ENCODE measurements at regions not wholly inside any gene's neighbourhood (a gene's known extent, or its start where the extent isn't known, plus 50 kb on each side); places are given as distances from the start of the nearest gene placed in this dataset.
"Not testable (repeated sequence)": the region's sequence is repeated elsewhere in the genome, so short reads cannot be mapped to it uniquely, and the experiment has no call there.

GRCh38 chr12:27857006-27857405 lies 77.0 kb upstream of the MANSC4 start:
- not testable (repeated sequence) for TF ChIP-seq CTCF (IDR thresholded peaks at IDR 0.05); JUND (IDR thresholded peaks at IDR 0.05); MXI1 (IDR thresholded peaks at IDR 0.05; ENCODE audit: low read depth, low read length); EP300 (IDR thresholded peaks at IDR 0.05; ENCODE audit: borderline replicate concordance in 1 of 2, low read depth in 1 of 2, low read length in 1 of 2); RFX5 (IDR thresholded peaks at IDR 0.05; ENCODE audit: low read length); CHD2 (IDR thresholded peaks at IDR 0.05; ENCODE audit: low read length, partially characterized antibody); EZH2phosphoT487 (IDR thresholded peaks at IDR 0.05; ENCODE audit: borderline replicate concordance, low read depth); USF1 (IDR thresholded peaks at IDR 0.05; ENCODE audit: borderline replicate concordance, low read depth); POLR2AphosphoS5 (IDR thresholded peaks at IDR 0.05; ENCODE audit: low read depth, low read length); RAD21 (IDR thresholded peaks at IDR 0.05; ENCODE audit: low read length); FOXM1 (IDR thresholded peaks at IDR 0.05; ENCODE audit: low read depth); ELF1 (IDR thresholded peaks at IDR 0.05)

Measured in SK-N-SH (cell line).